Neural progenitor cell (in vitro differentiated cells): ENCODE measurements at regions not wholly inside any gene's neighbourhood (a gene's known extent, or its start where the extent isn't known, plus 50 kb on each side); places are given as distances from the start of the nearest gene placed in this dataset.
"Not testable (repeated sequence)": the region's sequence is repeated elsewhere in the genome, so short reads cannot be mapped to it uniquely, and the experiment has no call there.

Experiments used
- EZH2 ChIP-seq: fragments of 200-600 bp; sonication (generic); IDR thresholded peaks from 2 replicates; pipeline ENCODE4 v1.6.1; 2017; ENCODE audit warnings: antibody characterized with exemption, mild to moderate bottlenecking, moderate library complexity
- TF ChIP-seq, protein P1 (sequence below): fragments of 200-600 bp; sonication (generic); IDR thresholded peaks from 2 replicates; pipeline ENCODE4 v1.5.1; 2017; ENCODE audit warnings: antibody characterized with exemption, mild to moderate bottlenecking

DNA sequence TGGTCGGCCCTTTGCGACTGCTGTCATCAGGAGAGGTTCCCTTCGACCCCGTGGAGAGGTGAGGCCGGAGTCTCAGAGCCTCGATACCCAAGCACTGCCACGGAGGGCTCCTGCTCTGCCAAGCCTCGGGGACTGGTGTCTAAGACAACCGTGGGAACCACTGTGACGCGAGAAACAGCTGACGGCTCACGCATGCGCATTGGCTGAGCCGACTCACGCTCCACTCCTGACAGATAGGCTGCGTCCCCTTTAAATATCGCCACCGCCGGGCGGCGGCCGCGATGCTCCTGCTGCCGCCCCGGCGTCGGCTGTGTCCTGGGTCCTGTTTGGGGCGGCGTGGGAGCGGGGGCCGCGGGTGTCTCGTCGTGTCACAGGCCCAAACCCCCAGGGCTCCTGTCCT is 708.9 kb upstream of the TPTE start:
- TF ChIP-seq, protein P1, sequence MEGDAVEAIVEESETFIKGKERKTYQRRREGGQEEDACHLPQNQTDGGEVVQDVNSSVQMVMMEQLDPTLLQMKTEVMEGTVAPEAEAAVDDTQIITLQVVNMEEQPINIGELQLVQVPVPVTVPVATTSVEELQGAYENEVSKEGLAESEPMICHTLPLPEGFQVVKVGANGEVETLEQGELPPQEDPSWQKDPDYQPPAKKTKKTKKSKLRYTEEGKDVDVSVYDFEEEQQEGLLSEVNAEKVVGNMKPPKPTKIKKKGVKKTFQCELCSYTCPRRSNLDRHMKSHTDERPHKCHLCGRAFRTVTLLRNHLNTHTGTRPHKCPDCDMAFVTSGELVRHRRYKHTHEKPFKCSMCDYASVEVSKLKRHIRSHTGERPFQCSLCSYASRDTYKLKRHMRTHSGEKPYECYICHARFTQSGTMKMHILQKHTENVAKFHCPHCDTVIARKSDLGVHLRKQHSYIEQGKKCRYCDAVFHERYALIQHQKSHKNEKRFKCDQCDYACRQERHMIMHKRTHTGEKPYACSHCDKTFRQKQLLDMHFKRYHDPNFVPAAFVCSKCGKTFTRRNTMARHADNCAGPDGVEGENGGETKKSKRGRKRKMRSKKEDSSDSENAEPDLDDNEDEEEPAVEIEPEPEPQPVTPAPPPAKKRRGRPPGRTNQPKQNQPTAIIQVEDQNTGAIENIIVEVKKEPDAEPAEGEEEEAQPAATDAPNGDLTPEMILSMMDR: not testable (repeated sequence)
- not testable (repeated sequence) for TF ChIP-seq EZH2
